ENCODE measurements at regions not wholly inside any gene's neighbourhood (a gene's known extent, or its start where the extent isn't known, plus 50 kb on each side); places are given as distances from the start of the nearest gene placed in this dataset.

DNA sequence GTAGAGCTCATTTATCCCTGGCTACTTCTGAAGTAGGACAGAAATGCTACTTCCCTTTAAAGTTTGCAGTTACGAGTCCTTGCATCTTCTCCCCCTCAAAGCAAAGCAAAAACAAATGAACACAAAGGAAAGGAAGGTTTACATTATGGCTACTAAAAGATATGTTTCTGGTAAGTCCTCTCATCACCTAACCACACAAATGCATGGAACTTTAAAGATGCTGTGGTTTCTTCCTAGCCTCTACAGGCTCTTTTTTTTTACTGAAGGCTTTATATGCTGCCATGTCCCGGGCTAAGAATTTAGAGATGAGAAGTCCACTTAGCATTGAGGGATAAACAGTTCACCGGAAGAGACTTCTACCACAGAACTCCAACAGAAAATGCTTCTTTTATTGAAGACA lies 291.2 kb downstream of the SS18 start:
- no peak for TF ChIP-seq REST (IDR thresholded peaks at IDR 0.05; ENCODE audit: low read depth)
- TF ChIP-seq FOXM1 (IDR thresholded peaks at IDR 0.05; ENCODE audit: borderline replicate concordance, low read depth) = no peak
- no peak for TF ChIP-seq TCF12 (IDR thresholded peaks at IDR 0.05; ENCODE audit: low read depth)
- TF ChIP-seq EP300 (IDR thresholded peaks at IDR 0.05; ENCODE audit: borderline replicate concordance) = no peak
- no peak for TF ChIP-seq ZBTB7A (IDR thresholded peaks at IDR 0.05; ENCODE audit: low read depth)
- TF ChIP-seq CREB1 (IDR thresholded peaks at IDR 0.05; ENCODE audit: low read depth) = no peak

DNA sequence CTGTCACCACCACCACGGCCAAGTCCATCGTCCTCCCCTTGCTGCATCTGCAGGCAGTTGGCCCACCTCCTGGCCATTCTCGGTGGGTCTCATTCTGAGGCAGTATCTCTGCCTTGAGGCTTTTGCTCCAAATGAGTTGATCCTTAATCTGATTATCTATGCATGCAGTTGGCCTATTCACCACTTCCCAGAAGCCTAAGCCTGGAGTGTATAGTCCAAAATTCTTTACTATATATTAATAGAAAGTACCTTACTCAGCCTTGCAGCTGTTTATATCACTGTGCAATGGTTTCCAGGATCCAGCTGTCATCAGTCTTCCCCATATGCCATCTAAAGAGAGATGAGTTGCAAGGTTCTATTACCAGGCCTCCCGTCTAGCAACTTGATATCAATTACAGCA lies 292.4 kb downstream of the SS18 start:
- TF ChIP-seq EGR1 (IDR thresholded peaks at IDR 0.05) (no peak), YY1 (IDR thresholded peaks at IDR 0.05; ENCODE audit: low read depth) (no peak), ZBTB7A (IDR thresholded peaks at IDR 0.05; ENCODE audit: low read depth) (no peak), FOXM1 (IDR thresholded peaks at IDR 0.05; ENCODE audit: borderline replicate concordance, low read depth) (no peak), NFIC (IDR thresholded peaks at IDR 0.05) (no peak), TCF12 (IDR thresholded peaks at IDR 0.05; ENCODE audit: low read depth) (no peak), CEBPB (IDR thresholded peaks at IDR 0.05) (no peak)

DNA sequence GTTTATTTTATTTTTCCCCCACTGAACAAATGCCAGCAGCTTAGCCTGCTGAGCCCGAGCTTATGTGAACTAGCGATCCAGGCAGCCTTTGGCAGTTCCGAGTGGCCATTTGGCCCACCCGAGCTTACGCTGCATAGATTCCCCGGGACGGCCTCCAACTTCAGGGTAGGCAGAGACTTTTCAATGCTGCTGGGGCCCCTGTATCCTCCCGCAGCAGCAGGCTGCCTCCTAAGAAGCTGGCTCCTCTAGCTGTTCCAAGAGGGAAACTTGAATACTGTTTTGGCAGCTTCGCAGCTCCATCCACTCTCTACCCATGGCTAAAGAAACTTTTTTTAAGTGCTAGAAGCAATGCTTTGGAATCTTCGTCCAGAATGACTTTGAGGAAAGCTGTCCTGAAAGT lies 295.2 kb downstream of the SS18 start:
- TF ChIP-seq TEAD4 (IDR thresholded peaks at IDR 0.05) (no peak), USF1 (IDR thresholded peaks at IDR 0.05) (no peak), YY1 (IDR thresholded peaks at IDR 0.05; ENCODE audit: low read depth) (no peak)
- TF ChIP-seq, protein P1, sequence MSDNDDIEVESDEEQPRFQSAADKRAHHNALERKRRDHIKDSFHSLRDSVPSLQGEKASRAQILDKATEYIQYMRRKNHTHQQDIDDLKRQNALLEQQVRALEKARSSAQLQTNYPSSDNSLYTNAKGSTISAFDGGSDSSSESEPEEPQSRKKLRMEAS (IDR thresholded peaks at IDR 0.05) = no peak

DNA sequence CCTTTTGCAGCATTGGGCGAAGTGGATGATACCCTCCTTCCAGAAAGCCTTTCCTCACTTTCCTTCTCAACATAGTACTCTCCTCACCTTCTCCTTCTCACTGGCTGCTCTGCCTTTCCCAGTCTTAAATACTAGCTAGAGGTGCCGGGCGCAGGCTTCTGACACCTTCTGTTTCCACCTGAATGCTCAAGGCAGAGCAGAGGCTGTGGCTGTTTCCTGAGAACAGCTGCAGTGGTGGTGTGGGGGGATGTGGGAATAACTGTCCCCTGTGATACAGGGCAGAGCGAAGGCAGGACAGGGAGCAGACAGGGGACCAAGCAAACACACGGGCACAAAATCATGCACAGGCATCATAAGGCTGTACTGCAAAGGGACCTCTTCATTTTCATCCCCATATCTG lies 303.1 kb downstream of the SS18 start:
- TF ChIP-seq YY1 (IDR thresholded peaks at IDR 0.05; ENCODE audit: low read depth) (no peak), REST (IDR thresholded peaks at IDR 0.05; ENCODE audit: low read depth) (no peak), CREB1 (IDR thresholded peaks at IDR 0.05; ENCODE audit: low read depth) (no peak), ZBTB7A (IDR thresholded peaks at IDR 0.05; ENCODE audit: low read depth) (no peak), CEBPB (IDR thresholded peaks at IDR 0.05) (no peak), FOXM1 (IDR thresholded peaks at IDR 0.05; ENCODE audit: borderline replicate concordance, low read depth) (no peak), EP300 (IDR thresholded peaks at IDR 0.05; ENCODE audit: borderline replicate concordance) (no peak), TCF12 (IDR thresholded peaks at IDR 0.05; ENCODE audit: low read depth) (no peak), RAD21 (IDR thresholded peaks at IDR 0.05; ENCODE audit: low read depth) (no peak), EGR1 (IDR thresholded peaks at IDR 0.05) (no peak)
- TF ChIP-seq, protein P1 (IDR thresholded peaks at IDR 0.05) = no peak

GRCh38 chr18:25786758-25787157 lies 303.7 kb downstream of the SS18 start:
- TF ChIP-seq FOXM1 (IDR thresholded peaks at IDR 0.05; ENCODE audit: borderline replicate concordance, low read depth) = no peak

GRCh38 chr18:25780105-25780504 lies 310.3 kb downstream of the SS18 start:
- TF ChIP-seq, protein P1 (IDR thresholded peaks at IDR 0.05) = no peak
- TF ChIP-seq CREB1 (IDR thresholded peaks at IDR 0.05; ENCODE audit: low read depth) (no peak), EP300 (IDR thresholded peaks at IDR 0.05; ENCODE audit: borderline replicate concordance) (no peak), ZBTB7A (IDR thresholded peaks at IDR 0.05; ENCODE audit: low read depth) (no peak), RAD21 (IDR thresholded peaks at IDR 0.05; ENCODE audit: low read depth) (no peak), YY1 (IDR thresholded peaks at IDR 0.05; ENCODE audit: low read depth) (no peak), CEBPB (IDR thresholded peaks at IDR 0.05) (no peak), REST (IDR thresholded peaks at IDR 0.05; ENCODE audit: low read depth) (no peak), USF1 (IDR thresholded peaks at IDR 0.05) (no peak), NFIC (IDR thresholded peaks at IDR 0.05) (no peak), TCF12 (IDR thresholded peaks at IDR 0.05; ENCODE audit: low read depth) (no peak)

Data from Ishikawa (cell line).